HG03521 (cell line): ENCODE measurements at regions not wholly inside any gene's neighbourhood (a gene's known extent, or its start where the extent isn't known, plus 50 kb on each side); places are given as distances from the start of the nearest gene placed in this dataset.
"Not testable (repeated sequence)": the region's sequence is repeated elsewhere in the genome, so short reads cannot be mapped to it uniquely, and the experiment has no call there.

Experiments
- ATAC-seq: cut with Tn5 transposase; IDR thresholded peaks from one replicate; pipeline ENCODE4 v1.9.1; 2021; ENCODE audit warnings: mild to moderate bottlenecking, moderate library complexity; ENCODE audit not compliant: unreplicated experiment

DNA sequence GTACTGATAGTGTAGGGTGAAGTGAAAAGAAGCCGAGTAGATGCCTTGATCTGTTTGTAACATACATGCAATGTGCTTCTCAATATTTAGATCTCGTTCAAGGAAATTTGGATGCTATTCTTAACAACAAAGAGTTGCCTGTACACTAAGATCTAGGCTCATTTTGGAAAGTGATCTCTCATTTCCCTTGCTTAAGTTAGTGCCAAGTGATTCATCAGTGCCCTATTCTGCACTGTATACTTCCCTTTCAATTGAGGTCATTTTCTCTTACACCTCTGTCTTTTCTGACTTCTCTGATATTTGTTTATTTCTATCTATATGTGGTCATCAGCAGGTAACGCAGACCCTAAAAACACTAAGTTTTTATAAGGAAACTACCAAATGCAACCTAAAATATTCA lies 528.6 kb upstream of the PTPRD start:
- no peak for ATAC-seq

DNA sequence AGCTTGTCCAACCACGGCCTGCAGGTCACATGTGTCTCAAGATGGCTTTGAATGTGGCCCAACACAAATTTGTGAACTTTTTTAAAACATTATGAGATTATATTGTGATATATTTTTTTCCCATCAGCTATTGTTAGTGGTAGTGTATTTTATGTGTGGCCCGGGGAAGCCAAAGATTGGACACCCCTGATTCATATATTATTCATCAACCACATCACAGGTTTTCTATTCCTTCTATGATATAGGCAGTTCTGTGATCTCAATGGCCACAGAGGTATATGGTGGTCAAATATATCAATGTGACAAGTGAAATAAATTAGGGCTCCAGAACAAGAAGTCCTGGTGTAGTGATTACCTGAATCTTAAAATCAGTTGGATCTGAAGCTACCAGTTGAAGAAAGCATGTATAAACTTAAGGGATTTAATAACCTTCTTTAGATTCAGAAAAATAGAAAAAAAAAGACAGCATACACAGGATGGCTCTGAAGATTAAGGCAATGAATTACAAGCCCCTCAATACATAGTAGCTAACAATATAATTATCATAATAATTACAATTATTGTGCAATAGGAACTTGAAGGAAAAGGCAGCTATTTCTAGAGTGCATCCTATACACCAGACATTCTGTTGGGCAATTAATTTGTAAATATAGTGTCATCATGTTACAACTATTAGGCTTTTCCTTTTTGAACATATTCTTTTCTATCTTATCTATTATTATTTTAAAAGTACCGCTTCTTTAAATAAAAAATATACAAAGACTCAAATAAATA lies 530.4 kb upstream of the PTPRD start:
- no peak for ATAC-seq

DNA sequence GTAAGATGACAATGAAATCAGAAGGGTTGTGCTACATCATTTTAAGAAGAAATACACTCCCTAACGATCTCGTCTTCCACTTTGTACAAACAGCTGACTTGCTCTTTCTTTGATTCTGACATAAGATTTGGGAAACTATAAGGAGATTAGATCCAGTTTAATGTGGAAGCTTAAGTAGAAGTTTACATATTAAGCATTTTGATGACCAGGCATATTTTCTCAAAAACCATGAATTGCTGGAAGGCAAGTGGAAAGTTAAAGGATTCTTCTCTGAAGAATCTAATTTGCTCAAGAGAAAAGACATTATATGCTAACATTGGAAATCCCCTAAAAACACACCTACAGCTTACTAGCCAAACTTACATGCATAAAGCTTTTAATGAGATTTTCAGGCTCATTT lies 531.9 kb upstream of the PTPRD start:
- ATAC-seq: no peak

DNA sequence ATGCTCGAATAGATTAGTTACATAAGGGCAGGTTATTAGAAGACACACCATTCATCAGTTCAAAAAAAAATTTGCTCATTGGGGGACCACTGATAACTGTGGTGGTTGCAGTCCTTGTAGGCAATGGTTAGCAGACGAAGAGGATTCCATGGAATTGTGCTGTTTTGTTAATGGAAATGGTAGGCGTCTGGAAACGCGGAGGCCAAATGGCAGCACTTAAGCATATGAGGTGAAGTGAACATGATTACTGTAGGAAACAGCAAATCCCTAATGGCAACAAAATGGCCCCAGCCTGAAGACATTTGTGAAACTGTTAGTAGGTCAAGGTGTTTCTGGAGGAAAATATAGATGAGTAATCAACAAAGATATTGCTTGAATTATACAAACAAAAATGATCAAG lies 535.4 kb upstream of the PTPRD start:
- ATAC-seq: no peak

DNA sequence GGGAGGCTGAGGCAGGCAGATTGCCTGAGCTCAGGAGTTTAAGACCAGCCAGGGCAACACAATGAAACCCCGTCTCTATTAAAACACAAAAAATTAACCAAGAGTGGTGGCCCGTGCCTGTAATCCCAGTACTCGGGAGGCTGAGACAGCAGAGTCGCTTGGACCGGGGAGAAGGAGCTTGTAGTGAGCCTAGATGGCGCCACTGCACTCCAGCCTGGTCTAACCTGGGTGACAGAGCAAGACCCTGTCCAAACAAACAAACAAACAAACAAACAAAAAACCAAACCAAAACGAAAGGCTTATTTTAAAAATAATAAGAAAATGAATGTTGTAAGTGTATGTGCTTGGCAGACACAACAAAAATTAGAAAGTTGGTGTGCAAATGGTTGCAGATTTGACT lies 536.3 kb upstream of the PTPRD start:
- ATAC-seq: no peak

DNA sequence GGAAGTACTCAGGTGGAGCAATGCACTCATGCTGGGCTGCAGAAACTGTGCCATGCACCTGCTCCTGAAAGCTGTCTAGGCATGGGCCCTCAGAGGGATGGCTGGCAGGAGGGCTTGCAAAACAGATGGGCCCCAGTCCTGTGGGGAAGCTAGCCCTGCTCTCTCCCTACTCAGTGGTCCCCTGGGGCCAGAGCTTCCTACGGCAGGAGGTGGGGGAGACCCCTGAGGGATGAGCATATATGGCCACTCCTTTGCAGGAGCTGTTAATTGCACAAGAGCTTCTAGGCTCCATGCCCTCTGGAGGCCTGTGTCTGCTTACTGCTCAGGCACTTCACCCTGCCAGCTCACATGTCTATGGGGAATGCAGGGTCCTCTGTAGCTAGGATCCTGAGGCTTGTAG lies 545.3 kb upstream of the PTPRD start:
- ATAC-seq: no peak

DNA sequence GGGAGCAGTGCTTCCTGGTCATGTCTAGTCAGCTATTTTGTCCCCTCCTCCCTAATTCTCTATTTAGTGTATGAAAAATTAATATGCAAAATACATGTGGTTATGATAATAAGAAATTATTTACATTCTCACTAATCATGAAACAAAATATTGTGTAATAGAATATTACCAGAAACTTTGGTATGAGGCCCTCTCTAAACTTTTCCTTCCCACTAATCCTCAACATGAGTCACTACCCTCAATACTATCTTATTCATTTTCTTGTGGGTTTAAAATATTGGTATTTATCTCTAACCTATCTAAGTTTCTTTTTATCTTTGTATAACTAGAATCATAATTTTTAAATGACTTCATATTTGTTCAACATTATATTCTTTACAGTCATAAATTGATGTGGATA lies 545.9 kb upstream of the PTPRD start:
- no peak for ATAC-seq

DNA sequence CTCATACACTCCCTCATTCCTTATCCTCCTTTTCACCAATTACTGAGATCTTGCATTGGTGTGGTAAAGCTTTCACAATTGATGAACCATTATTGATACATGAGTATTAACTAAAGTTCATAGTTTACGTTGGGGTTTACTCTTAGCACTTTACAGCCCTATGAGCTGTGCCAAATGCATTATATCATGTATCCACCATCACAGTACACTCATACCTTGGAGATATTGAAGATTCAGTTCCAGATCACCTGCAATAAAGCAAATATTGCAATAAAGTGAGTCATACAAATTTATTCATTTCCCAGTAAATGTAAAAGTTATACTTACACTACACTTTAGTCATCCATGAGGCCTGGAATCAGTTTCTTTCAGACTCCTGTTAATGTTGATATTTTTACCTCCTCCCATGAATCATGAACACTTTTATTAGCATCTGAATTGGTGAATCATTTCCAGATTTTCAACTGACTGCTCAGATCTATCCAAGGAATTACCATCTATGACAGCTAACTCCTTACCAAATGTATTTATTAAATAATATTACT lies 546.6 kb upstream of the PTPRD start:
- no peak for ATAC-seq

DNA sequence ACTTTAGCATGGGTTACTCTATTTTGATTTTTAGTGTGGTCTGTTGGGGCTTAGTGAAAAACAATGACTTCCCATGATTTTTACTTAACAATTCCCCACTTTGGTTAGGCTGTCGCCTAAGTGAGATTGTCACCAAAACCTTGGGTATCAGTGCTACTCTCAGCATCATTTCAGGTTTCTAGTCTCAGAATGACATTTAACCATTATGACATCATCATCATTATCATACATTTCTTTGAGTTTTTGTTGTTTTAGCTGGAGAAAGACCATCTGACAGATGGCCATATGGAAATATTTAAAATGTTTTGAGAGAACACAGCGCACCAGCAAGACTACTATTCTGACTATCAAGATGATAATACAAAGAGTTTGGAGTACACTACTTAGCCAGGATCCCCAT lies 551.0 kb upstream of the PTPRD start:
- ATAC-seq: no peak

DNA sequence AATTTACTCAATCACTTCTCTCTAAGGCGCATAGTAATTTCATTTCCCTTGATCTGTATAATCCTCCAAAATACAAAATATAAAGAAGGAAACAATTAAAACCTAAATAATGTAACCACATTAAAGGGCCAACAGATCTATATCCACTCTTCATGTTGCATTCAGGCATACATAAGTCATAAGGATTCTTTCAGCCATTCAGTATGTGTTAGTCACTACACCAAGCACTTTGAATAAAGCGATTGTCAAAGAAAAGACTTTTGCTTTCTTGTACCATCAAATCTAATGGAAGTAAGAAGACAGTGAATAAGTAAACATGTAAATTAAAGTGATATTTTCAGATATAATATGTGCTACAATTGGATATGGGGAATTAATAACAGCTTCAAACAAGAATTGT lies 569.2 kb upstream of the PTPRD start:
- no peak for ATAC-seq

DNA sequence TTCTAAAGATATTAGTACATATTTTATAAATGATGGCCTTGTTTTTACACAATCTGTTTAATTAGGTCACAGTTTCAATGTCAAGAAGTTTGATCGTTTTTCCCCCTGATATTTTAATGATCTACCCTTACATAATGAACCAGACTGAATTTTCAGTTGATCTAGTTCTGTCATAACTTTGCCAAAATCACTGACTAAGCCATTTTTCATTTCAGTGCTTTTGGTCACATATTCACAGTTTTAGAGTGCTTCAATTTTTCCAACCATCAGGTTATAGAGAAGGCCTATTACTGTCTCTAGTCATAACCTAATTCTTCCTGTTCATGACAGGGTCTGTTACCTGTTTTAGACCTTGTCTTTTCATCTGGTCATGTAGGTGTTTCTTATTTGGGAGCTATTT lies 577.9 kb upstream of the PTPRD start:
- ATAC-seq: no peak

DNA sequence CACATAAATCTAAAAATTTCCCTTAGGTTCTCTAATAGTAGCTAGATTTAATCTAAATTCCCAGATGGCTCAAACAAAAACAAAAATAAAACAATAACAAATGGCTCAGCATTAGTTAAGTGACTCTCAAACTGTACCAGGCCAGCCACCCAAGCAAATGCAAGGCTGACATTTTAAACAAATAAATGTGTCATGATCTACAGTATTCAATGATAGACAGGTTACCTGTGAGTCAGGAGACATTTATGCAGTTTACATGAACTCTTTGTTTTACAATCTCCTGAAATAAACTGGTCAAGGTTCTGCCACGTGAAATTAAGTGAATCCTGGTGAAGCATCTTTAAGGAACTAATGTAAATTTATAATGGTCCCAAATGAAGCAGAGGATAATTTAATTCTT lies 580.2 kb upstream of the PTPRD start:
- ATAC-seq: no peak

DNA sequence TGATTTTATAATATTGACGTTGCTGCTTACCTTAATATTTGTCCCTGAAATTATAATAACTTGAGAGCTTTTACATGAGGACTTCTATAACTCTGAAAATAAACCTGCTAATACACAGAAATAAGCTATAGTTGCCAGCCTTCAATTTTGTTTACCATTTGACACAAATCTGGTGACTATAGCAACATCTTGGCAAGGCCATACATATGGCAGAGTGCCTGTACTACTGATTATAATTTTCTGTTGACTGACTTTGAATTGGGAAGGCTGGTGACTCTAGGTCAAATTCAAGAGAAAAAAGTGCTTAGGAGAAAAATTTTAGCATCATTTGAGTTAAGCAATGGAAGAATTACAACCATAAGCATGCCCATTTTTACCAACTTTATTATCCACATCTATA lies 581.4 kb upstream of the PTPRD start:
- no peak for ATAC-seq

DNA sequence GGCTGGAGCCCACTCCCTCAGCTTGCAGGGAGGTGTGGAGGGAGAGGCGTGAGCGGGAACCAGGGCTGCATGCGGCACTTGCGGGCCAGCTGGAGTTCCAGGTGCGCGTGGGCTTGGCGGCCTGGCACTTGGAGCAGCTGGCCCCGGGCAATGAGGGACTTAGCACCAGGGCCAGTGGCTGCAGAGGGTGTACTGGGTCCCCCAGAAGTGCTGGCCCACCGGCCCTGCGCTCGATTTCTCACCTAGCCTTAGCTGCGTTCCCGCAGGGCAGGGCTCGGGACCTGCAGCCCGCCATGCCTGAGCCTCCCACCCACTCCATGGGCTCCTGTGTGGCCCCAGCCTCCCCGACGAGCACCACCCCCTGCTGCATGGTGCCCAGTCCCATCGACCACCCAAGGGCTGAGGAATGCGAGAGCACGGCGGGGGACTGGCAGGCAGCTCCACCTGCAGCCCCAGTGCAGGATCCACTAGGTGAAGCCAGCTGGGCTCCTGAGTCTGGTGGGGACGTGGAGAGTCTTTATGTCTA lies 584.1 kb upstream of the PTPRD start:
- not testable (repeated sequence) for ATAC-seq

DNA sequence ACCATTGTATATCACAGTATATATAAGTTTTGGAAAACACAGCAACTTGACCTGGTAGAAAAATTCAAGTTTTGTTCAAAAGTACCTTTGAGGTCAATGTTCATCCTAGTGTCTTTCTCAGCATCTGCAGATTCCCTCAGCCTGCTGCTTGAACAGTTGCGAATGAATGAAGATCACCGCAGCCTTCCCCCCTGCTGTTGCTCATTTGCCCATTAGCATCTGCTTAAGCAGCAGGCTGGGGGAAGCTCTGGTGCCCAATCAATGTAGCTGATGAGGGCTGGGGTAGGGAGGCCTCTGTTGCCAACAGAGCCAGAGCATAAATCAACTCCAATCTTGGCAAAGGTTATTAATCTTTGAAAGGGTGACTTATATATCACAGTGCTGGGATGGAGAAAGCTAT lies 586.5 kb upstream of the PTPRD start:
- no peak for ATAC-seq

DNA sequence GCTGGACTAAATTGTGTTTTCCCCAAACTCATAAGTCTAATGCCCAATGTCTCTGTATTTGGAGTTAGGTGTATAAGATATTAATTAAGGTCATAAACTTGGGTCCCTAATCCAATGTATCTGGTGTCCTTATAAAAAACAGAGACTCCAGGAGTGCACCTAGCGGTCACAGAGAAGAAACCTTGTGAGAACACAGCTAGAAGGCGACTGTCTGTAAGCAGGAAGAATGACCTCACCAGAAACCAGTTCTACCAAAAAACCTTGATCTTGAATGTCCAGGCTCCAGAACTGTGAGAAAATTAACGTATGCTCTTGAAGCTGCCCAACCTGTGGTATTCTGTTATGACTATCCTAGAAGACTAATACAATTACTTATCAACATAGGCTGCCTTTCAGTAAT lies 591.7 kb upstream of the PTPRD start:
- ATAC-seq: no peak

DNA sequence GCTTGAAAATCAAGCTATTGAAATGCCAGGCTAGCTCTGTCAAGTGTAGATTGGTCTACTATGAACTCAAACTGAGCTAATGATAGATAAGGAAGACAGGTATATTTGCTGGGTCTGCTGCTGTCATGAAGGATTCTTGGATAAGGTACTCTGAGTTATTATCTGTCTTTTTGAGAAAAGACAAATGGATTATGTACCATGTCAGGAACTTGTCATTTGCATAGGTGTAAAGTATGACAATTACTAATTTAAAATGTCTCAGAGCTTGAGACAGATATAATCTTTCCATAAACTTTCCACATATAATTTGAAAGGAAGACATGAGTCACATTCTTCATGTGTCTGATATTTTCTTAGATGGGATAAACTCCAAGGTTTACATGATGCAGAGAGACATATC lies 594.1 kb upstream of the PTPRD start:
- ATAC-seq: no peak

DNA sequence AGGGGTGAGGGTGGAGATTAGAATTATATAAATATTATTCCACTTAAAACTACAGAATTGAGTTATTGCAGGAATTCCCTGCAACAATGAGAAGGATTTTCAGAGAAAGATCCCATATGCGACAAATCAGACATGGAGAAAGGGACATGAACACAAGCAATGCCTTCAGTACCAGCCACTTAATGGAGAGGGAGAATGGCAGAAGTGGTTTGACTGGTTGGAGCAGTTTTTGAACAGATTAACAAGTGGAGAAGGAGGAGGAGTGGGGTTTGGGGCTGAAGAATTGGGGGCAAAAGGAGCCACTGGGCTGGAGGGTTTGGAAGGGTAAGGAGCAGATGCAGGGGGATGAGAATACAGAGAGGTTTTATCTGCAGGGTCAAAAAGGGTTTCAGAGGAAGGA lies 620.9 kb upstream of the PTPRD start:
- ATAC-seq: no peak

DNA sequence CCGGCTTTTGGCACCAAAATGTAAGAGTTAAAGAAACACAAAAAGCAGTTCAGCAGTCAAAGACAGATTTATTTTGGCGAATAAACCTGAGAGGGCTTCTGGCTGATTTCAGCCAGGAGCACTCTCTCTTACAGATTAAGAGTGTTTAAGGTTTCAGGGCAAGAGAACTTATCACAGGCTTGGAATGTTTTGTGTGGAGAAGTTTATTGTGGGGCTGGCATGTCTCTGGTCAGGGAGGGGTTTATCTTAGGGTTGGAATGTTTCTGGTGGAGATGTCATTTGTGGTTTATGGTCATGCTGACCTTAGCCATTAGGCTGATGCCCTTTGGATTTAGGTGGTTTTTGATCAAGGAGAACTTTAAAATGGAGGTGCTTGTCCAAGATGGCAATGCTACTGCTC lies 622.3 kb upstream of the PTPRD start:
- no peak for ATAC-seq

DNA sequence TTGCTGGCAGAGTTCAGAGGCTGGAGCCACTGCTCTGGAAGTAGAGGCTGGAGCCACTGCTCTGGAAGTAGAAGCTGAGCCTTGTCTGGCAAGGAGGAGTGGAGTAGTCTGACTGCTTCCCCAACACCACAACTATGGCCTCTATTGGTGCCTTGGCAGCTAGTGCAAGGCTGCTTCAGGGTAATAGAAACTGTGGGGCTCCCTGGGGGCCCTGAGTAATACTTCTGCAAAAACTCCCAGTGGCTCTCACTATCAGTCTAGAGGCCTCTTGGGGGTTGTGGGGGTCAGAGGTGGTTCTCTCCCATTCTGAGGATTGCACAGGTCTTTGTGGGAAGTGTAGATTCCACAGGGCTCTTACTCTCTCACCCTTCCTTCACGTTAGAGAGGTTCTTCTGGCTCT lies 629.0 kb upstream of the PTPRD start:
- ATAC-seq: no peak

DNA sequence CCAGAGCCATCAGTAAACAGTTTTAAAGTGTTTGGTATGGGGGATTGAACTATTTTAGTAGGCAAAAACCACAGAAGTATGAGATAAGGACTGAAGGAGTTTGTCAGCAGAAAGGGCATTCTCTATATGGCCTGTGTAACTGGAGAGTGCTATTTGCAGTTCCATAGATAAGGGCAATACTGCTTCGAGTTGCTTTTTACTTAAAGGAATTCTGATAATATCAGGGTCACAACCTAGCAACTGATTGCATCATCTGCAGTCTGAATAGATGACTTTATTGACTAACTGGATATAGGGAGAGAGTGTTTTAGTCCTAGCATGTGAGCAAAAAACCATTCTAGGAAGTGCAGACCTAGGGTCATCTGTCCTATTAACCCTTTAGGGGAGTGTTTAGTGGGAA lies 645.2 kb upstream of the PTPRD start:
- no peak for ATAC-seq

DNA sequence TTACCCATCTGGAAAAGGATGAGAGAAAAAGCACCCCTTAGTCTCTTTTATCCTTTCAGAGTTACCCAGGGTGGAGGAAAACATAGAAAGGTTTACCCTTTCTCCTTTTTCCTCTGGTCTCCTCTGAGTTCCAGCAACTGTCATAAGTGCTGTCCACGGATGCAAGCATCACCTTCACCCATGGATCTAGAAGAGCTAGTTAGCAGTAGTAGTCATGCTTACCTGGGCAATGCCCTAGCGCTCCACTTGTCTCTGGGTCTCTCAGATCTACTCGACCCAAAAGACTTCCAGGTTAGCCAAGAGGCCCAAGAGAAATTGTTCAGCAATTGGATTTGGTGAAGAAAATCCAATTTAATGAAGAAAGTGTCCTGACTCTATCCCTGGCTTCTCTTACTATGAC lies 656.2 kb upstream of the PTPRD start:
- no peak for ATAC-seq

DNA sequence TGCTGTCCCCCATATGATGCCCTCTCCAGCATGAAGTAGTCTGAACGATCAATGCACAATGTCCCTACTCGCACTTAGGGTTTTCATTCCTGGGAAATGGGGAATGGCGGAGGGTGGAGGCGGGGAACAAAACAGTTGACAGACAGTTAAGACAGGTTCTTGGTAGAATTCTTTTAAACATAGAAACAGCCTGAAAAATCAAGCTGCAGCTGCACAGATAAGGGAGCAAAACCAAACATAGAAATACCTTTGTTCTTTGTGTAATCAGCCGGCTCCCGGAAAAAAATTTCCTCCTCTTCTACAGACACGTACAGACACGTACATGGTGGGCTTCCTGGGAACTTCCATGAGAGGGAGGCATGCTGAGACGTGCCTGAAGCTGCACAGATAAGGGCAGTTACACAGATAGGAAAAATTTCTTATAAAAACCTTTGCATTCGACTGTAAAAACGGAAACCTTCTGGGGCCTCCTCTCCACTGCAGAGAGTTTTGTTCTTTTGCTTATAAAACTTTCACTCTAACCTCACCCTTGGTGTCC lies 662.4 kb upstream of the PTPRD start:
- no peak for ATAC-seq
